Natural killer cell (primary cell): ENCODE measurements at regions not wholly inside any gene's neighbourhood (a gene's known extent, or its start where the extent isn't known, plus 50 kb on each side); places are given as distances from the start of the nearest gene placed in this dataset.

Source experiments
- ATAC-seq, 3 donors: fragments of 150-1000 bp in 2 of 3; fragments of 200-7000 bp in 1 of 3; cut with Tn5 transposase; 1 replicate in 1 of 3; 2 replicates in 2 of 3; pipeline ENCODE4 v1.10.0; 2021; ENCODE audit warnings: mild to moderate bottlenecking in 2 of 3, moderate library complexity in 2 of 3
- DNase-seq, 2 donors: peaks; one replicate each; pipeline versions ENCODE4 v3.0.0 to v3.0.0-alpha.2; 2013 to 2021; ENCODE audit warnings: mixed read lengths in 1 of 2
- H3K27ac ChIP-seq: one replicate; pipeline ENCODE4 v1.5.1; 2013; ENCODE audit warnings: mild to moderate bottlenecking, low read length
- H3K27me3 ChIP-seq: one replicate; pipeline ENCODE4 v1.6.1; 2013; ENCODE audit warnings: low read length; ENCODE audit not compliant: control insufficient read depth, insufficient read depth
- H3K36me3 ChIP-seq: one replicate; pipeline ENCODE4 v1.6.1; 2013; ENCODE audit warnings: low read length; ENCODE audit not compliant: control insufficient read depth, insufficient read depth
- H3K4me1 ChIP-seq: one replicate; pipeline ENCODE4 v1.6.1; 2013; ENCODE audit warnings: low read length; ENCODE audit not compliant: control insufficient read depth, insufficient read depth
- H3K4me3 ChIP-seq: one replicate; pipeline ENCODE4 v1.5.1; 2013; ENCODE audit warnings: low read length
- H3K9me3 ChIP-seq: one replicate; pipeline ENCODE4 v1.6.1; 2013; ENCODE audit warnings: low read length; ENCODE audit not compliant: control insufficient read depth, insufficient read depth
- H3K27ac Mint-ChIP-seq, 2 donors: one replicate each; pipeline ENCODE4 v1.8.0; 2022; ENCODE audit warnings: mild to moderate bottlenecking in 2 of 2, mixed read lengths in 2 of 2, moderate library complexity in 1 of 2
- H3K27me3 Mint-ChIP-seq, 2 donors: one replicate each; pipeline ENCODE4 v1.8.0; 2022; ENCODE audit warnings: low read depth in 2 of 2, mixed read lengths in 2 of 2
- H3K36me3 Mint-ChIP-seq: one replicate; pipeline ENCODE4 v1.8.0; 2022; ENCODE audit warnings: mixed read lengths
- H3K4me1 Mint-ChIP-seq, 2 donors: one replicate each; pipeline ENCODE4 v1.8.0; 2022; ENCODE audit warnings: mixed read lengths in 2 of 2
- H3K4me3 Mint-ChIP-seq: one replicate; pipeline ENCODE4 v1.8.0; 2022; ENCODE audit warnings: mild to moderate bottlenecking, moderate library complexity, mixed read lengths
- H3K9me3 Mint-ChIP-seq, 2 donors: one replicate each; pipeline ENCODE4 v1.8.0; 2022; ENCODE audit warnings: mixed read lengths in 2 of 2
- WGBS: methylation state at CpG from one replicate; pipeline ENCODE4 v1.1.7; 2013; ENCODE audit warnings: missing lambda C conversion rate; ENCODE audit not compliant: insufficient coverage; 5-methylcytosine and 5-hydroxymethylcytosine counted together
- intact Hi-C: fragments of 100-400 bp; cut with micrococcal nuclease; formaldehyde crosslinking; loops from one replicate; pipeline ENCODE4 v1.14.2; 2022
- TF ChIP-seq, protein P1 (sequence below): fragments of 200-600 bp; IDR thresholded peaks from one replicate; pipeline ENCODE4 v1.8.0; 2022; ENCODE audit warnings: antibody characterized with exemption

DNA sequence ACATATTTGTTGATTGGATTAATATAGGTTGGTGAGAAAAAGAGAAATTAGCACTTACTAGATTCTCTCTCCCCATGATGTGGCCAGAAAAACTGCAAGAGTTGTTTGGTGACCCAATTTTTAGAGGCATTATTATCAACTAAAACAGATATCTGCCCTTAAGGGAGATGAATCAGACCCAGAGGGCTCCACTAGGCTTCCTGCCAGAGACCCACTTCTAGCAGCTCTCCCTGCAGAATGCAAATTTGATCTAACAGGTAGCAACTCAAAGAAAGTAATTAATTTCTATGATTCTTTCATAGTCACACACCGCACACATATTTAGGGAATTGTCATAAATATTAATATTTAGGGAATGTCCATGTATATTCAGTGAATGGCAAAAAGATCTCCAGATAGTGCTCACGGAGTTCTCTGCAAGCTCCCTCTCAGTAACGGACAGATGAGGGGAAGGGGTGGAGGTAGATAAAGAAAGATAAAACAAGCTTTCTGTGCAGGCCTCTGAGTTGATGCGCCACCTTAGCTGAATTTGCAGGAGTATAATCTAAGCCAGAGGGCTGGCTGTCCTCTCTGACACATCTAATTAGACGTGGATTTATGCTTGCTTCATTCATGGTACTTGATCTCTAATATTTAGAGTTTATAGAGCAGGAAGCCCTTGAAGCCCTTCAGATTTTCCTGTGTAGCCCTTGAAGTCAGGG, 84.1 kb upstream of the CCDC190 start:
- H3K4me1 ChIP-seq: no peaks in the 10 kb centered on the region
- intact Hi-C loops: no loop called here
- DNase-seq (no peak), ATAC-seq (no peak)
- TF ChIP-seq, protein P1, sequence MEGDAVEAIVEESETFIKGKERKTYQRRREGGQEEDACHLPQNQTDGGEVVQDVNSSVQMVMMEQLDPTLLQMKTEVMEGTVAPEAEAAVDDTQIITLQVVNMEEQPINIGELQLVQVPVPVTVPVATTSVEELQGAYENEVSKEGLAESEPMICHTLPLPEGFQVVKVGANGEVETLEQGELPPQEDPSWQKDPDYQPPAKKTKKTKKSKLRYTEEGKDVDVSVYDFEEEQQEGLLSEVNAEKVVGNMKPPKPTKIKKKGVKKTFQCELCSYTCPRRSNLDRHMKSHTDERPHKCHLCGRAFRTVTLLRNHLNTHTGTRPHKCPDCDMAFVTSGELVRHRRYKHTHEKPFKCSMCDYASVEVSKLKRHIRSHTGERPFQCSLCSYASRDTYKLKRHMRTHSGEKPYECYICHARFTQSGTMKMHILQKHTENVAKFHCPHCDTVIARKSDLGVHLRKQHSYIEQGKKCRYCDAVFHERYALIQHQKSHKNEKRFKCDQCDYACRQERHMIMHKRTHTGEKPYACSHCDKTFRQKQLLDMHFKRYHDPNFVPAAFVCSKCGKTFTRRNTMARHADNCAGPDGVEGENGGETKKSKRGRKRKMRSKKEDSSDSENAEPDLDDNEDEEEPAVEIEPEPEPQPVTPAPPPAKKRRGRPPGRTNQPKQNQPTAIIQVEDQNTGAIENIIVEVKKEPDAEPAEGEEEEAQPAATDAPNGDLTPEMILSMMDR: no peak
- H3K36me3 Mint-ChIP-seq: no peaks in the 10 kb centered on the region
- no peak overlapping the region for H3K4me3 Mint-ChIP-seq
- H3K4me3 ChIP-seq: no peak overlapping the region
- no peaks in the 10 kb centered on the region for H3K4me1 Mint-ChIP-seq
- no peaks in the 10 kb centered on the region for H3K9me3 Mint-ChIP-seq
- no peak overlapping the region for H3K27ac Mint-ChIP-seq
- peaks cover 20 to 44% of the 10 kb centered on the region in 2 donors for H3K27me3 Mint-ChIP-seq
- no peak overlapping the region for H3K27ac ChIP-seq
- 88% methylated on average over 4 of the region's 5 CpGs for WGBS
- no peaks in the 10 kb centered on the region for H3K9me3 ChIP-seq
- H3K36me3 ChIP-seq: no peaks in the 10 kb centered on the region
- no peaks in the 10 kb centered on the region for H3K27me3 ChIP-seq

GRCh38 chr1:162943622-162944021, 82.6 kb upstream of the CCDC190 start:
- no peaks in the 10 kb centered on the region for H3K36me3 ChIP-seq
- H3K4me1 ChIP-seq: no peaks in the 10 kb centered on the region
- intact Hi-C loops: no loop called here
- H3K27me3 Mint-ChIP-seq: peaks cover 24 to 44% of the 10 kb centered on the region in 2 donors
- no peak overlapping the region for H3K27ac ChIP-seq
- H3K27ac Mint-ChIP-seq: no peak overlapping the region
- no peaks in the 10 kb centered on the region for H3K9me3 Mint-ChIP-seq
- no peak for DNase-seq
- no peak for ATAC-seq
- no peaks in the 10 kb centered on the region for H3K36me3 Mint-ChIP-seq
- no peak overlapping the region for H3K4me3 ChIP-seq
- H3K9me3 ChIP-seq: no peaks in the 10 kb centered on the region
- no peak overlapping the region for H3K4me3 Mint-ChIP-seq
- TF ChIP-seq, protein P1: no peak
- H3K4me1 Mint-ChIP-seq: no peaks in the 10 kb centered on the region
- H3K27me3 ChIP-seq: no peaks in the 10 kb centered on the region

GRCh38 chr1:162942916-162943559, 82.1 kb upstream of the CCDC190 start:
- WGBS: 32% methylated on average over 2 of the region's 3 CpGs
- Mint-ChIP-seq H3K27me3 (peaks cover 24 to 44% of the 10 kb centered on the region in 2 donors), H3K9me3 (no peaks in the 10 kb centered on the region), H3K4me3 (no peak overlapping the region), H3K4me1 (no peaks in the 10 kb centered on the region), H3K36me3 (no peaks in the 10 kb centered on the region), H3K27ac (no peak overlapping the region)
- H3K36me3 ChIP-seq: no peaks in the 10 kb centered on the region
- intact Hi-C loops: no loop called here
- DNase-seq (no peak), ATAC-seq (no peak)
- H3K9me3 ChIP-seq: no peaks in the 10 kb centered on the region
- TF ChIP-seq, protein P1: no peak
- no peaks in the 10 kb centered on the region for H3K27me3 ChIP-seq
- H3K27ac ChIP-seq: no peak overlapping the region
- H3K4me3 ChIP-seq: no peak overlapping the region
- H3K4me1 ChIP-seq: no peaks in the 10 kb centered on the region

DNA sequence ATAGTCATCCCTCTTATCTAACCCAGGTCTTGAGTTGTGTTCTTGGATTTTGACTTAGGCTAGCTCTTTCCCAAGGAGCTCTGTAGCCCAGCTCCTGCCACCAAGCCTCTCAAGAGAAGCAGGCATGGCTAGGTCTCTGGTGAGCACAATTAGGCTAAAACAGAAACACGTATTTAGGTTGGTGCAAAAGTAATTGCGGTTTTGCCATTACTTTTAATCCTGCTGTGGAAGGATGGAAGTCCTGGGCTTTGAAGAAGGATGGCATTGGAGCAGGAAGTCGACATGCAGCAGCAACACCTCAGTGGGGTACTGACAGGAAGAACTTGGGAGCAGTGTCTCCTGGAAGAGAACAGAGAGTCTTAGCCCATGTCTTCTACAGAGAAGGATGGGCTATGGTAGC, 80.0 kb upstream of the CCDC190 start:
- Mint-ChIP-seq H3K4me1 (no peaks in the 10 kb centered on the region), H3K36me3 (no peaks in the 10 kb centered on the region), H3K27ac (no peak overlapping the region), H3K9me3 (no peaks in the 10 kb centered on the region), H3K4me3 (no peak overlapping the region), H3K27me3 (peaks cover 12 to 38% of the 10 kb centered on the region in 2 donors)
- no peak overlapping the region for H3K4me3 ChIP-seq
- DNase-seq: no peak
- peaks cover 2% of the 10 kb centered on the region for H3K27me3 ChIP-seq
- no peaks in the 10 kb centered on the region for H3K36me3 ChIP-seq
- ATAC-seq: no peak
- WGBS: 79% methylated on average over 3 of the region's 3 CpGs
- intact Hi-C loops: no loop called here
- no peaks in the 10 kb centered on the region for H3K9me3 ChIP-seq
- H3K4me1 ChIP-seq: no peaks in the 10 kb centered on the region
- TF ChIP-seq, protein P1: no peak
- H3K27ac ChIP-seq: no peak overlapping the region
